Adrenal gland (tissue), 5 donors: ENCODE measurements at regions not wholly inside any gene's neighbourhood (a gene's known extent, or its start where the extent isn't known, plus 50 kb on each side); places are given as distances from the start of the nearest gene placed in this dataset.

ENCODE experiments used
- CTCF ChIP-seq, 6 experiments: fragments of 450-650 bp in 4 of 6; fragments of 200-600 bp in 2 of 6; sonication (generic) in 1 of 6; IDR thresholded peaks; 1 replicate in 5 of 6; 2 replicates in 1 of 6; pipeline versions ENCODE4 v1.5.1 to v1.8.0; 2016 to 2021; ENCODE audit warnings: antibody characterized with exemption in 6 of 6, mild to moderate bottlenecking in 2 of 6, moderate library complexity in 1 of 6
- POLR2A ChIP-seq, 2 donors: fragments of 450-650 bp; IDR thresholded peaks; one replicate each; pipeline ENCODE4 v1.6.1; 2017; ENCODE audit warnings: antibody characterized with exemption in 2 of 2, mild to moderate bottlenecking in 2 of 2, moderate library complexity in 1 of 2
- donor health status: DM: no; HTN: no; CAD: no.

- TF ChIP-seq POLR2A (IDR thresholded peaks at IDR 0.05) (no peak), CTCF (IDR thresholded peaks at IDR 0.05) (no peak)
Observed at GRCh38 chr6:166866839-166867637, 89.3 kb downstream of the RNASET2 start.
